ENCODE measurements at regions not wholly inside any gene's neighbourhood (a gene's known extent, or its start where the extent isn't known, plus 50 kb on each side); places are given as distances from the start of the nearest gene placed in this dataset.

DNA sequence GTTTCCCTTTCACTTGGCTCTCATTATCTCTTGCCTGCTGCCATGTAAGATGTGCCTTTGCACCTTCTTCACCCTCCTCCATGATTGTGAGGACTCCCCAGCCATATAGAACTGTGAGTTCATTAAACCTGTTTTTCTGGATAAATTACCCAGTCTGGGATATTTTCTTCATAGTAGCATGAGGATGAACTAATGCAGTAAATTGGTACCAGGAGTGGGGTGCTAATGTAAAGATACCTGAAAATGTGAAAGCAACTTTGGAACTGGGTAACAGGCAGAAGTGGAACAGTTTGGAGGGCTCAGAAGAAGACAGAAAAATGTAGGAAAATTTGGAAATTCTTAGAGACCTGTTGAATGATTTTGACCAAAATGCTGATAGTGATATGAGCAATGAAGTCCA is 487.4 kb downstream of the LMO7 start:
- Histone ChIP-seq H3K4me3 (ENCODE audit: low read depth in 1 of 3, low read length in 3 of 3) (no peak overlapping the region), H3K4me1 (ENCODE audit: control insufficient read depth in 3 of 3, insufficient read depth in 2 of 3, low read depth in 1 of 3, low read length in 2 of 3) (no peaks in the 10 kb centered on the region), H3K36me3 (ENCODE audit: control insufficient read depth in 3 of 3, insufficient read depth in 2 of 3, low read depth in 1 of 3, low read length in 3 of 3) (no peaks in the 10 kb centered on the region), H3K9me3 (ENCODE audit: control insufficient read depth in 2 of 2, insufficient read depth in 1 of 2, low read depth in 1 of 2, low read length in 1 of 2) (peaks cover 0 to 17% of the 10 kb centered on the region in 2 donors), H3K27me3 (ENCODE audit: control insufficient read depth in 3 of 3, insufficient read depth in 3 of 3, low read length in 3 of 3) (no peaks in the 10 kb centered on the region), H3K27ac (ENCODE audit: low read depth in 1 of 3, low read length in 2 of 3) (no peak overlapping the region)
- FAIRE-seq: no peak
- no peak for DNase-seq

DNA sequence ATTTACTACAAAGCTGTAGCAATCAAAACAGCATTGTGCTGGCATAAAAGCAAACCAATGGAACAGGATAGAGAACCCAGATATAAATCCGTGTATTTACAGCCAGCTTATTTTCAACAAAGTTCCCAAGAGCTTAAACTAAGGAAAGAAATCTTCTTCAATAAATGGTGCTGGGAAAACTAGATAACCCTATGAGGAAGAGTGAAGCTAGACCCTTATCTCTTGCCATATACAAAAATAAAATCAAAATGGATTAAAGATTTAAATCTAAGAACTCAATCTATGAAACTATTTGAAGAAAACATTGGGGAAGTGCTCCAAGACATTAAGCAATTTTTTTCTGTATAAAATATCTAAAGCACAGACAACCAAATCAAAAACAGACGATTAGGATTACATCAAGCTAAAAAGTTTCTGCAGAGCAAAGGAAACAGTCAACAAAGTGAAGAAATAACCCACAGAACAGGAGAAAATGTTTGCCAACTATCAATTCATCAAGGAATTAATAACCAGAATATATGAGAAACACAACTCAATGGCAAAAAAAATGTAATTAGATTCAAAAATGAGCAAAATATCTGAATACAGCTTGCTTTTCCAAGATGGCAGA is 480.7 kb downstream of the LMO7 start:
- Histone ChIP-seq H3K4me3 (ENCODE audit: low read depth in 1 of 3, low read length in 3 of 3) (no peak overlapping the region), H3K36me3 (ENCODE audit: control insufficient read depth in 3 of 3, insufficient read depth in 2 of 3, low read depth in 1 of 3, low read length in 3 of 3) (no peaks in the 10 kb centered on the region), H3K27ac (ENCODE audit: low read depth in 1 of 3, low read length in 2 of 3) (no peak overlapping the region), H3K27me3 (ENCODE audit: control insufficient read depth in 3 of 3, insufficient read depth in 3 of 3, low read length in 3 of 3) (no peaks in the 10 kb centered on the region), H3K9me3 (ENCODE audit: control insufficient read depth in 2 of 2, insufficient read depth in 1 of 2, low read depth in 1 of 2, low read length in 1 of 2) (peaks cover 0 to 5% of the 10 kb centered on the region in 2 donors), H3K4me1 (ENCODE audit: control insufficient read depth in 3 of 3, insufficient read depth in 2 of 3, low read depth in 1 of 3, low read length in 2 of 3) (no peaks in the 10 kb centered on the region)
- DNase-seq (no peak), FAIRE-seq (peak; percentile 41)
- WGBS, 3 donors: 71 to 73% (median 72%) methylated on average over 2 of the region's 2 CpGs

DNA sequence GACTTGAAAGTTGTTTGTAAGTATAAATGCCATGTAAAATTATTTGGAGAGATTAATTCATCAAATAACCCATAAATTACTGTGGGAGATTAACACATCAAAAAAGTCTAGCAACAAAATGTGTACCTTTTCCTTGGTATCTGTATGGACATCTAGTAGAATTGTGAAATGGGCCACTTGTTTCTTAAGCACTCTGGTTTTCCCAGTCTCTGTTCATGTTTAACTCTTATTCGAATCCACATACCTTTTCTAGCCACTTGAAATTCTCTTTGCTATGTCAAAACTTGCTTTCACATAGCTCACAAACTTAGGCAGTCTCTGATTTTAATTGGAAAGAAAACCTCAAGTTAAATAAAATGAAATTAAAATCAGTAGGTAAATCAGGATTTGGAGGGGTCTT is 470.6 kb downstream of the LMO7 start:
- no peak for DNase-seq
- Histone ChIP-seq H3K27me3 (ENCODE audit: control insufficient read depth in 3 of 3, insufficient read depth in 3 of 3, low read length in 3 of 3) (no peaks in the 10 kb centered on the region), H3K4me3 (ENCODE audit: low read depth in 1 of 3, low read length in 3 of 3) (no peak overlapping the region), H3K27ac (ENCODE audit: low read depth in 1 of 3, low read length in 2 of 3) (no peak overlapping the region), H3K36me3 (ENCODE audit: control insufficient read depth in 3 of 3, insufficient read depth in 2 of 3, low read depth in 1 of 3, low read length in 3 of 3) (no peaks in the 10 kb centered on the region), H3K4me1 (ENCODE audit: control insufficient read depth in 3 of 3, insufficient read depth in 2 of 3, low read depth in 1 of 3, low read length in 2 of 3) (no peaks in the 10 kb centered on the region), H3K9me3 (ENCODE audit: control insufficient read depth in 2 of 2, insufficient read depth in 1 of 2, low read depth in 1 of 2, low read length in 1 of 2) (no peaks in the 10 kb centered on the region)
- no peak for FAIRE-seq
- WGBS, 3 donors: 0 to 43% (median 13%) methylated on average over 1 of the region's 1 CpG

DNA sequence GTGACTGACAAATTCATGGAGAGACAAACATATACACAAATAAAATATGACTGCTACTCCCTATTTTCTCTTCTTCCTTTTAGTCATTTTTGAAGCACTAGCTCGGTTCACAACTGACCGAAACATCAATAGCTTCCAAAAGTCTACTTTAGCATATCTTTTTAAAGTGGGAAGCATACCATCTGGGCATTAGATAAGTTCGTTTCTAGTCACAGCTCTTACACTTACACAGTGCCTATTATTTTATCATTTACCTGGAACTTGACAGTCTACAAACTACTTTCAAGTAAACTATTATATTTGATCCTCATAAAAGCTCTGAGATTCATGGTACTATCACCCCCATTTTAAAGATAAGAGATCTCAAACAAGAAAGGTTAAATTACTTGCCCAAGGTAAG is 458.5 kb downstream of the LMO7 start:
- DNase-seq: no peak
- FAIRE-seq: no peak

DNA sequence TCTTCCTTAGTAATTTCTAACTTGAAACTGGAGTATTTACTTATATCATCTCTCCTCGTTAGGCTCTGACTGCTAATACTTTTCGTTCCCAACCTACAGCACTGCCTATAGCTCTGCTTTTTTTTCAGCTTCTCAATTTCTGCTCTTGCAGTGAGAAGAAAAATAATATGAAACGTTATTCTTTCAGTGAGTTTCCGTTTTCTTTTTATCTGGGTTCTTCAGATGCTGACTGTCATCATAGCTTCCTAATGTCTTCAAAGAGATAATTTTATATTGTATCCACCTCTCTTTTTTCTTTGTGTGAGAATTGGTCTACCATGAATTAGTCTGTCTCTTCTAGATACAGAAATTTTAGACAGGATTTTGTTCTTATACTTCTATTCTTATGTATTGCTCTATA is 454.9 kb downstream of the LMO7 start:
- FAIRE-seq (no peak), DNase-seq (no peak)

More for the DNA sequence above, 458.5 kb downstream of the LMO7 start:
- no peak overlapping the region for H3K4me3 ChIP-seq (ENCODE audit: low read depth in 1 of 3, low read length in 3 of 3)
- H3K9me3 ChIP-seq (ENCODE audit: control insufficient read depth in 2 of 2, insufficient read depth in 1 of 2, low read depth in 1 of 2, low read length in 1 of 2): no peaks in the 10 kb centered on the region
- no peaks in the 10 kb centered on the region for H3K27me3 ChIP-seq (ENCODE audit: control insufficient read depth in 3 of 3, insufficient read depth in 3 of 3, low read length in 3 of 3)
- no peak overlapping the region for H3K27ac ChIP-seq (ENCODE audit: low read depth in 1 of 3, low read length in 2 of 3)
- WGBS, 3 donors: 63 to 75% (median 69%) methylated on average over 3 of the region's 3 CpGs
- H3K36me3 ChIP-seq (ENCODE audit: control insufficient read depth in 3 of 3, insufficient read depth in 2 of 3, low read depth in 1 of 3, low read length in 3 of 3): no peaks in the 10 kb centered on the region
- no peaks in the 10 kb centered on the region for H3K4me1 ChIP-seq (ENCODE audit: control insufficient read depth in 3 of 3, insufficient read depth in 2 of 3, low read depth in 1 of 3, low read length in 2 of 3)

DNA sequence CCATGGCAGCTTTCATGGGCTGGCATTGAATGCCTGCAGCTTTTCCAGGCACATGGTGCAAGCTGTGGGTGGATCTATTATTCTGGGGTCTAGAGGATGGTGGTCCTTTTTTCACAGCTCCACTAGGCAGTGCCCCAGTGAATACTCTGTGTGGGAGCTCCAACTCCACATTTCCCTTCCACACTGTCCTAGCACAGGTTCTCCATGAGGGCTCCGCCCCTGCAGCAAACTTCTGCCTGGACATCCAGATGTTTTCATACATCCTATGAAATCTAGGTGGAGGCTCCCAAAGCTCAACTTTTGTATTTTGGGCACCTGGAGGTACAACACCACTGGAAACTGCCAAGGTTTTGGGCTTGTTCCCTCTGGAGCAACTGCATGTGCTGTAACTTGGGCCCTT is 450.6 kb downstream of the LMO7 start:
- Histone ChIP-seq H3K4me1 (ENCODE audit: control insufficient read depth in 3 of 3, insufficient read depth in 2 of 3, low read depth in 1 of 3, low read length in 2 of 3) (no peaks in the 10 kb centered on the region), H3K27ac (ENCODE audit: low read depth in 1 of 3, low read length in 2 of 3) (no peak overlapping the region), H3K36me3 (ENCODE audit: control insufficient read depth in 3 of 3, insufficient read depth in 2 of 3, low read depth in 1 of 3, low read length in 3 of 3) (no peaks in the 10 kb centered on the region), H3K4me3 (ENCODE audit: low read depth in 1 of 3, low read length in 3 of 3) (no peak overlapping the region), H3K9me3 (ENCODE audit: control insufficient read depth in 2 of 2, insufficient read depth in 1 of 2, low read depth in 1 of 2, low read length in 1 of 2) (peaks cover 0 to 13% of the 10 kb centered on the region in 2 donors), H3K27me3 (ENCODE audit: control insufficient read depth in 3 of 3, insufficient read depth in 3 of 3, low read length in 3 of 3) (no peaks in the 10 kb centered on the region)
- no peak for FAIRE-seq
- DNase-seq: no peak
- 94 to 100% (median 95%) methylated on average over 1 of the region's 1 CpG for WGBS, 3 donors

More for the DNA sequence above, 454.9 kb downstream of the LMO7 start:
- Histone ChIP-seq H3K27ac (ENCODE audit: low read depth in 1 of 3, low read length in 2 of 3) (no peak overlapping the region), H3K27me3 (ENCODE audit: control insufficient read depth in 3 of 3, insufficient read depth in 3 of 3, low read length in 3 of 3) (no peaks in the 10 kb centered on the region), H3K4me1 (ENCODE audit: control insufficient read depth in 3 of 3, insufficient read depth in 2 of 3, low read depth in 1 of 3, low read length in 2 of 3) (no peaks in the 10 kb centered on the region), H3K9me3 (ENCODE audit: control insufficient read depth in 2 of 2, insufficient read depth in 1 of 2, low read depth in 1 of 2, low read length in 1 of 2) (peaks cover 0 to 11% of the 10 kb centered on the region in 2 donors), H3K36me3 (ENCODE audit: control insufficient read depth in 3 of 3, insufficient read depth in 2 of 3, low read depth in 1 of 3, low read length in 3 of 3) (no peaks in the 10 kb centered on the region), H3K4me3 (ENCODE audit: low read depth in 1 of 3, low read length in 3 of 3) (no peak overlapping the region)
- WGBS, 3 donors: 60 to 76% (median 63%) methylated on average over 4 of the region's 4 CpGs

DNA sequence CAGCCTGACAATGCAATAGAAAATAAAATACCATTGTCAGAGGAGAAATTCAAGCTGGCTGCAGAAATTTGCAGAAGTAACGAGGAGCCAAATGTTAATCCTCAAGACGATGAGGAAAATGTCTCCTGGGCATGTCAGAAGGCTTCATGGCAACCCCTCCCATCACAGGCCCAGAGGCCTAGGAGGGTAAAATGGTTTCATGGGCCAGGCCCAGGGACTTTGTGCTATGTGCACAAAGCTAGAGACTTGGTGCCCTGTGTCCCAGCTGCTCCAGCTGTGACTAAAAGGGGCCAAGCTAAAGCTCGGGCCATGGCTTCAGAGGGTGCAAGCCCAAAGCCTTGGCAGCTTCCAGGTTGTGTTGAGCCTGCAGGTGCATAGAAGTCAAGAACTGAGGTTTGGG is 431.7 kb downstream of the LMO7 start:
- H3K4me1 ChIP-seq (ENCODE audit: control insufficient read depth in 3 of 3, insufficient read depth in 2 of 3, low read depth in 1 of 3, low read length in 2 of 3): no peaks in the 10 kb centered on the region
- 84 to 86% (median 85%) methylated on average over 3 of the region's 3 CpGs for WGBS, 3 donors
- no peak for FAIRE-seq
- H3K27me3 ChIP-seq (ENCODE audit: control insufficient read depth in 3 of 3, insufficient read depth in 3 of 3, low read length in 3 of 3): no peaks in the 10 kb centered on the region
- DNase-seq: no peak
- peaks cover 0 to 17% of the 10 kb centered on the region in 2 donors for H3K9me3 ChIP-seq (ENCODE audit: control insufficient read depth in 2 of 2, insufficient read depth in 1 of 2, low read depth in 1 of 2, low read length in 1 of 2)
- no peaks in the 10 kb centered on the region for H3K36me3 ChIP-seq (ENCODE audit: control insufficient read depth in 3 of 3, insufficient read depth in 2 of 3, low read depth in 1 of 3, low read length in 3 of 3)
- no peak overlapping the region for H3K27ac ChIP-seq (ENCODE audit: low read depth in 1 of 3, low read length in 2 of 3)
- no peak overlapping the region for H3K4me3 ChIP-seq (ENCODE audit: low read depth in 1 of 3, low read length in 3 of 3)

DNA sequence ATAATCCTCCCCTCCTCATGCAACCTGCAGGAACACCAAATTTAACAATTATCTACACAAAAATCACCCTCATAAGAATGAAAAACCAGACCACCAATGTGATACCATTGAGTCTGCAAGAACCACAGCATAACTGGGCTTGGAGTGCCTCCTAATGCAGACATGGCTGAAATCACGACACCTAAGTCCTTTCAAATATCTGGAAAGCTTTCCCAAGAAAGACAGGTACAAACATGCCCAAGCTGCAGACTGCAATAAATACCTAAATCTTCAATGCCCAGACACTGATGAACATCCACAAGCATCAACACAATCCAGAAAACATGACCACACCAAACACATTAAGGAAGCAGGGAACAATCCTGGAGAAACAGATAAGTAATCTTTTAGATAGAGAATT is 417.1 kb downstream of the LMO7 start:
- DNase-seq (no peak), FAIRE-seq (no peak)
- Histone ChIP-seq H3K36me3 (ENCODE audit: control insufficient read depth in 3 of 3, insufficient read depth in 2 of 3, low read depth in 1 of 3, low read length in 3 of 3) (no peaks in the 10 kb centered on the region), H3K4me1 (ENCODE audit: control insufficient read depth in 3 of 3, insufficient read depth in 2 of 3, low read depth in 1 of 3, low read length in 2 of 3) (no peaks in the 10 kb centered on the region), H3K9me3 (ENCODE audit: control insufficient read depth in 2 of 2, insufficient read depth in 1 of 2, low read depth in 1 of 2, low read length in 1 of 2) (no peaks in the 10 kb centered on the region), H3K27ac (ENCODE audit: low read depth in 1 of 3, low read length in 2 of 3) (no peak overlapping the region), H3K27me3 (ENCODE audit: control insufficient read depth in 3 of 3, insufficient read depth in 3 of 3, low read length in 3 of 3) (no peaks in the 10 kb centered on the region), H3K4me3 (ENCODE audit: low read depth in 1 of 3, low read length in 3 of 3) (no peak overlapping the region)
- WGBS, 3 donors: 50 to 78% (median 52%) methylated on average over 1 of the region's 1 CpG

DNA sequence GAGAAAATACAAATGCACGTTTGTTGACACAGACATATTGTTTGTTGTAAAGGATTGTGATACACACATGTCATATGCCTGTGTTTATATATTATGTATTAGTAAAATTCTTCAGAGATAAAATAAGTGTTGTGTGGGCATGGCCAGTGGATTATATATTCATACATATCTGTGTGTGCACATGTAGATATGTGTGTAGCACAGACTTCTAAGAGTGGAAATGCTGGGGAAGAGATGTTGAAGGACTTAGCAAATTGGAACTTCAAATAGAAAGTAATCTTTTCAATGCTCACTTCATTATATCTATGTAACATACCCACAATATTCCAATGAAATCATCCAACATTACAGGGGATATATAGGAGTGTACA is 413.2 kb downstream of the LMO7 start:
- Histone ChIP-seq H3K9me3 (ENCODE audit: control insufficient read depth in 2 of 2, insufficient read depth in 1 of 2, low read depth in 1 of 2, low read length in 1 of 2) (no peaks in the 10 kb centered on the region), H3K4me3 (ENCODE audit: low read depth in 1 of 3, low read length in 3 of 3) (no peak overlapping the region), H3K27ac (ENCODE audit: low read depth in 1 of 3, low read length in 2 of 3) (no peak overlapping the region), H3K36me3 (ENCODE audit: control insufficient read depth in 3 of 3, insufficient read depth in 2 of 3, low read depth in 1 of 3, low read length in 3 of 3) (no peaks in the 10 kb centered on the region), H3K4me1 (ENCODE audit: control insufficient read depth in 3 of 3, insufficient read depth in 2 of 3, low read depth in 1 of 3, low read length in 2 of 3) (no peaks in the 10 kb centered on the region), H3K27me3 (ENCODE audit: control insufficient read depth in 3 of 3, insufficient read depth in 3 of 3, low read length in 3 of 3) (no peaks in the 10 kb centered on the region)
- 11 to 34% (median 19%) methylated on average over 1 of the region's 1 CpG for WGBS, 3 donors
- DNase-seq (no peak), FAIRE-seq (no peak)

All from small intestine (tissue), 7 donors.